GM19238 (cell line): ENCODE measurements at regions not wholly inside any gene's neighbourhood (a gene's known extent, or its start where the extent isn't known, plus 50 kb on each side); places are given as distances from the start of the nearest gene placed in this dataset.
"Not testable (repeated sequence)": the region's sequence is repeated elsewhere in the genome, so short reads cannot be mapped to it uniquely, and the experiment has no call there.

Experiments used
- DNase-seq: peaks from one replicate; pipeline ENCODE4 v3.0.0; 2011; ENCODE audit warnings: low spot score; ENCODE audit not compliant: insufficient read length

- DNase-seq, result not testable (repeated sequence)
These were observed 118.3 kb downstream of the LRRC37A3 start for GRCh38 chr17:64800987-64801386.

GRCh38 chr17:64800361-64800895 lies 118.8 kb downstream of the LRRC37A3 start:
- DNase-seq, result not testable (repeated sequence)

GRCh38 chr17:64799543-64800188 lies 119.6 kb downstream of the LRRC37A3 start:
- DNase-seq, result not testable (repeated sequence)

GRCh38 chr17:64798961-64799360 lies 120.3 kb downstream of the LRRC37A3 start:
- DNase-seq, result not testable (repeated sequence)

GRCh38 chr17:64798489-64798790 lies 120.8 kb downstream of the LRRC37A3 start:
- DNase-seq, result not testable (repeated sequence)

GRCh38 chr17:64797746-64798488 lies 121.4 kb downstream of the LRRC37A3 start:
- not testable (repeated sequence) for DNase-seq

GRCh38 chr17:64795342-64795741 lies 123.9 kb downstream of the LRRC37A3 start:
- DNase-seq, result not testable (repeated sequence)

GRCh38 chr17:64794548-64795274 lies 124.6 kb downstream of the LRRC37A3 start:
- not testable (repeated sequence) for DNase-seq

GRCh38 chr17:64794113-64794512 lies 125.2 kb downstream of the LRRC37A3 start:
- not testable (repeated sequence) for DNase-seq

- DNase-seq, result not testable (repeated sequence)
These were observed 126.3 kb downstream of the LRRC37A3 start for GRCh38 chr17:64792793-64793575.

GRCh38 chr17:64792276-64792675 lies 127.0 kb downstream of the LRRC37A3 start:
- DNase-seq, result not testable (repeated sequence)

GRCh38 chr17:64791691-64792090 lies 127.6 kb downstream of the LRRC37A3 start:
- not testable (repeated sequence) for DNase-seq

GRCh38 chr17:64791226-64791625 lies 128.1 kb downstream of the LRRC37A3 start:
- not testable (repeated sequence) for DNase-seq

- DNase-seq, result not testable (repeated sequence)
These were observed 128.6 kb upstream of the SMURF2 start for GRCh38 chr17:64790690-64791089.

- not testable (repeated sequence) for DNase-seq
These were observed 128.1 kb upstream of the SMURF2 start for GRCh38 chr17:64790193-64790592.

- not testable (repeated sequence) for DNase-seq
These were observed 126.9 kb upstream of the SMURF2 start for GRCh38 chr17:64789061-64789445.

- DNase-seq, result no peak
These were observed 126.4 kb upstream of the SMURF2 start for GRCh38 chr17:64788286-64789060.

- no peak for DNase-seq
These were observed 125.8 kb upstream of the SMURF2 start for GRCh38 chr17:64787921-64788271.

GRCh38 chr17:64787255-64787920 lies 125.3 kb upstream of the SMURF2 start:
- no peak for DNase-seq

GRCh38 chr17:64786337-64786736 lies 124.2 kb upstream of the SMURF2 start:
- no peak for DNase-seq
